Transverse colon (tissue), 4 donors: ENCODE measurements at regions not wholly inside any gene's neighbourhood (a gene's known extent, or its start where the extent isn't known, plus 50 kb on each side); places are given as distances from the start of the nearest gene placed in this dataset.

ENCODE experiments used
- DNase-seq: peaks from one replicate; pipeline ENCODE4 v3.0.0-alpha.2; 2019
- H3K27ac ChIP-seq, 4 donors: fragments of 200-600 bp; sonication (generic); 2 replicates each; pipeline ENCODE4 v1.5.1; 2016 to 2018; ENCODE audit warnings: inconsistent platforms in 4 of 4
- H3K27me3 ChIP-seq: fragments of 200-600 bp; sonication (generic); 2 replicates; pipeline ENCODE4 v1.5.1; 2017; ENCODE audit warnings: inconsistent platforms
- H3K36me3 ChIP-seq, 4 donors: fragments of 200-600 bp; sonication (generic); 2 replicates each; pipeline ENCODE4 v1.5.1; 2017 to 2019; ENCODE audit warnings: inconsistent platforms in 4 of 4
- H3K4me1 ChIP-seq, 4 donors: fragments of 200-600 bp; sonication (generic); 2 replicates each; pipeline ENCODE4 v1.5.1; 2017 to 2020; ENCODE audit warnings: inconsistent platforms in 4 of 4
- H3K4me3 ChIP-seq, 4 donors: fragments of 200-600 bp; sonication (generic); 1 replicate in 1 of 4; 2 replicates in 3 of 4; pipeline versions ENCODE4 v1.5.1 to v1.6.1; 2017 to 2019; ENCODE audit warnings: inconsistent platforms in 4 of 4
- H3K9me3 ChIP-seq, 2 donors: fragments of 200-600 bp; sonication (generic); 2 replicates each; pipeline ENCODE4 v1.5.1; 2017 to 2019; ENCODE audit warnings: inconsistent platforms in 2 of 2
- CTCF ChIP-seq, 5 experiments: fragments of 200-600 bp in 3 of 5; fragments of 450-650 bp in 2 of 5; sonication (generic) in 3 of 5; IDR thresholded peaks; 1 replicate in 2 of 5; 2 replicates in 3 of 5; pipeline ENCODE4 v1.5.1; 2016 to 2017; ENCODE audit warnings: antibody characterized with exemption in 5 of 5, inconsistent platforms in 3 of 5, mild to moderate bottlenecking in 2 of 5, moderate library complexity in 1 of 5
- EP300 ChIP-seq: sonication (generic); formaldehyde crosslinking; IDR thresholded peaks from one replicate; pipeline ENCODE4 v1.6.1; 2017; ENCODE audit warnings: antibody characterized with exemption, low read depth
- POLR2A ChIP-seq: fragments of 450-650 bp; IDR thresholded peaks from one replicate; pipeline ENCODE4 v1.6.1; 2016; ENCODE audit warnings: antibody characterized with exemption, mild to moderate bottlenecking, moderate library complexity
- POLR2AphosphoS5 ChIP-seq, 3 donors: sonication (generic); formaldehyde crosslinking; IDR thresholded peaks; one replicate each; pipeline ENCODE4 v1.6.1; 2016; ENCODE audit warnings: antibody characterized with exemption in 3 of 3
- WGBS, 2 donors: methylation state at CpG; one replicate each; pipeline ENCODE4 v1.1.5; 2018; ENCODE audit warnings: low coverage in 1 of 2; 5-methylcytosine and 5-hydroxymethylcytosine counted together
- in situ Hi-C, 4 donors: fragments of 200-750 bp; cut with MboI; loops; one replicate each; pipeline versions ENCODE4 v1.15.0 to v1.15.1; 2017; ENCODE audit warnings: low sequenced_read_pairs in 3 of 4, low pct_ligation_motif_present in 1 of 4, low pct_unique_long_range_greater_than_20kb in 1 of 4
- intact Hi-C: fragments of 100-400 bp; cut with DNase I; formaldehyde crosslinking; loops from one replicate; pipeline ENCODE4 v1.15.1; 2023; ENCODE audit warnings: low total_unique reads

- no peak for DNase-seq
- Histone ChIP-seq H3K9me3 (no peaks in the 10 kb centered on the region), H3K4me1 (no peaks in the 10 kb centered on the region), H3K4me3 (no peak overlapping the region), H3K27me3 (no peaks in the 10 kb centered on the region), H3K36me3 (no peaks in the 10 kb centered on the region), H3K27ac (no peak overlapping the region)
- in situ Hi-C loops, result no loop called here
- intact Hi-C loops, result no loop called here
- TF ChIP-seq POLR2AphosphoS5 (IDR thresholded peaks at IDR 0.05) (no peak), CTCF (IDR thresholded peaks at IDR 0.05) (no peak), EP300 (no peak), POLR2A (no peak)
These were observed 68.7 kb upstream of the KCNA3 start for GRCh38 chr1:110743397-110743796.

- intact Hi-C loops, result no loop called here
- peaks cover 4% of the 10 kb centered on the region for H3K27me3 ChIP-seq
- TF ChIP-seq POLR2AphosphoS5 (IDR thresholded peaks at IDR 0.05) (no peak), POLR2A (no peak), CTCF (IDR thresholded peaks at IDR 0.05) (no peak), EP300 (no peak)
- 61 to 79% methylated on average over 2 to 5 of the region's 5 CpGs for WGBS, 2 donors
- no peak overlapping the region for H3K27ac ChIP-seq
- H3K4me1 ChIP-seq, result no peaks in the 10 kb centered on the region
- no peak for DNase-seq
- no peaks in the 10 kb centered on the region for H3K36me3 ChIP-seq
- H3K4me3 ChIP-seq, result no peak overlapping the region
- in situ Hi-C loops, result no loop called here
- no peaks in the 10 kb centered on the region for H3K9me3 ChIP-seq
These were observed 62.3 kb upstream of the KCNA3 start for GRCh38 chr1:110736900-110737605.

GRCh38 chr1:110734133-110734680 is 59.5 kb upstream of the KCNA3 start:
- WGBS, 2 donors, result 73 to 76% methylated on average over 4 to 5 of the region's 5 CpGs
- no peak overlapping the region for H3K4me3 ChIP-seq

GRCh38 chr1:110731529-110731928 is 56.8 kb upstream of the KCNA3 start:
- H3K4me1 ChIP-seq, result peaks cover 0 to 6% (median 0%) of the 10 kb centered on the region in 4 donors
- intact Hi-C loops (no loop called here), in situ Hi-C loops (no loop called here)
- no peaks in the 10 kb centered on the region for H3K9me3 ChIP-seq
- peaks cover 4% of the 10 kb centered on the region for H3K27me3 ChIP-seq
- 90 to 97% methylated on average over 5 of the region's 5 CpGs for WGBS, 2 donors
- H3K4me3 ChIP-seq, result no peak overlapping the region
- TF ChIP-seq CTCF (IDR thresholded peaks at IDR 0.05) (no peak), POLR2A (no peak), EP300 (no peak), POLR2AphosphoS5 (IDR thresholded peaks at IDR 0.05) (no peak)
- H3K36me3 ChIP-seq, result no peaks in the 10 kb centered on the region
- DNase-seq, result no peak
- H3K27ac ChIP-seq, result no peak overlapping the region

More at GRCh38 chr1:110734133-110734680, 59.5 kb upstream of the KCNA3 start:
- H3K9me3 ChIP-seq, result no peaks in the 10 kb centered on the region
- intact Hi-C loops (no loop called here), in situ Hi-C loops (no loop called here)
- H3K27me3 ChIP-seq, result peaks cover 4% of the 10 kb centered on the region
- H3K27ac ChIP-seq, result no peak overlapping the region
- no peaks in the 10 kb centered on the region for H3K36me3 ChIP-seq
- DNase-seq, result no peak
- TF ChIP-seq POLR2AphosphoS5 (IDR thresholded peaks at IDR 0.05) (no peak), POLR2A (no peak), EP300 (no peak), CTCF (IDR thresholded peaks at IDR 0.05) (no peak)
- no peaks in the 10 kb centered on the region for H3K4me1 ChIP-seq
